GM23248 (cell line): ENCODE measurements at regions not wholly inside any gene's neighbourhood (a gene's known extent, or its start where the extent isn't known, plus 50 kb on each side); places are given as distances from the start of the nearest gene placed in this dataset.

Source experiments
- EZH2 ChIP-seq: fragments of 200-600 bp; sonication (generic); IDR thresholded peaks from 2 replicates; pipeline ENCODE4 v1.6.1; 2018; ENCODE audit warnings: antibody characterized with exemption, mild to moderate bottlenecking; ENCODE audit not compliant: insufficient read depth, poor library complexity, severe bottlenecking
- EZH2phosphoT487 ChIP-seq: fragments of 200-600 bp; sonication (generic); IDR thresholded peaks from 2 replicates; pipeline ENCODE4 v1.6.1; 2018; ENCODE audit warnings: antibody characterized with exemption, moderate library complexity, mild to moderate bottlenecking, low read depth; ENCODE audit not compliant: insufficient read depth

- TF ChIP-seq EZH2phosphoT487 (no peak), EZH2 (no peak)
These were observed 72.3 kb upstream of the GAP43 start for GRCh38 chr3:115551016-115551415.
